HepG2 (cell line): ENCODE measurements at regions not wholly inside any gene's neighbourhood (a gene's known extent, or its start where the extent isn't known, plus 50 kb on each side); places are given as distances from the start of the nearest gene placed in this dataset.

ENCODE experiments used
- CTCF ChIP-seq: sonication (generic); formaldehyde crosslinking; IDR thresholded peaks from 2 replicates; pipeline ENCODE4 v1.5.0; 2020; ENCODE audit warnings: mild to moderate bottlenecking, missing genetic modification reagents, moderate library complexity
- E2F5 ChIP-seq: sonication (generic); formaldehyde crosslinking; conservative IDR thresholded peaks from 2 replicates; pipeline ENCODE4 v1.4.0; 2020; ENCODE audit warnings: missing genetic modification reagents
- EZH2 ChIP-seq: conservative IDR thresholded peaks from 2 replicates; pipeline ENCODE4 v1.6.1; 2012; ENCODE audit warnings: mild to moderate bottlenecking, low read depth, low read length, moderate library complexity
- JUNB ChIP-seq: sonication (generic); formaldehyde crosslinking; IDR thresholded peaks from 2 replicates; pipeline ENCODE4 v1.8.0; 2022; ENCODE audit warnings: missing genetic modification reagents, mild to moderate bottlenecking, borderline replicate concordance
- ZNF337 ChIP-seq: sonication (generic); formaldehyde crosslinking; IDR thresholded peaks from 2 replicates; pipeline ENCODE4 v1.5.1; 2020; ENCODE audit warnings: missing genetic modification reagents, low read depth, mild to moderate bottlenecking, borderline replicate concordance
- TF ChIP-seq, protein P1 (sequence below): sonication (generic); formaldehyde crosslinking; IDR thresholded peaks from 2 replicates; pipeline ENCODE4 v1.5.0; 2020; ENCODE audit warnings: missing genetic modification reagents
- TF ChIP-seq, protein P2 (sequence below): IDR thresholded peaks from 2 replicates; pipeline ENCODE4 v1.4.0; 2020; ENCODE audit warnings: mild to moderate bottlenecking, missing genetic modification reagents

GRCh38 chr2:12534646-12535263 is 182.0 kb upstream of the TRIB2 start:
- TF ChIP-seq, protein P1, sequence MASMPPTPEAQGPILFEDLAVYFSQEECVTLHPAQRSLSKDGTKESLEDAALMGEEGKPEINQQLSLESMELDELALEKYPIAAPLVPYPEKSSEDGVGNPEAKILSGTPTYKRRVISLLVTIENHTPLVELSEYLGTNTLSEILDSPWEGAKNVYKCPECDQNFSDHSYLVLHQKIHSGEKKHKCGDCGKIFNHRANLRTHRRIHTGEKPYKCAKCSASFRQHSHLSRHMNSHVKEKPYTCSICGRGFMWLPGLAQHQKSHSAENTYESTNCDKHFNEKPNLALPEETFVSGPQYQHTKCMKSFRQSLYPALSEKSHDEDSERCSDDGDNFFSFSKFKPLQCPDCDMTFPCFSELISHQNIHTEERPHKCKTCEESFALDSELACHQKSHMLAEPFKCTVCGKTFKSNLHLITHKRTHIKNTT (CRISPR knock-in tag), result no peak
- no peak for TF ChIP-seq EZH2
- TF ChIP-seq, protein P2, sequence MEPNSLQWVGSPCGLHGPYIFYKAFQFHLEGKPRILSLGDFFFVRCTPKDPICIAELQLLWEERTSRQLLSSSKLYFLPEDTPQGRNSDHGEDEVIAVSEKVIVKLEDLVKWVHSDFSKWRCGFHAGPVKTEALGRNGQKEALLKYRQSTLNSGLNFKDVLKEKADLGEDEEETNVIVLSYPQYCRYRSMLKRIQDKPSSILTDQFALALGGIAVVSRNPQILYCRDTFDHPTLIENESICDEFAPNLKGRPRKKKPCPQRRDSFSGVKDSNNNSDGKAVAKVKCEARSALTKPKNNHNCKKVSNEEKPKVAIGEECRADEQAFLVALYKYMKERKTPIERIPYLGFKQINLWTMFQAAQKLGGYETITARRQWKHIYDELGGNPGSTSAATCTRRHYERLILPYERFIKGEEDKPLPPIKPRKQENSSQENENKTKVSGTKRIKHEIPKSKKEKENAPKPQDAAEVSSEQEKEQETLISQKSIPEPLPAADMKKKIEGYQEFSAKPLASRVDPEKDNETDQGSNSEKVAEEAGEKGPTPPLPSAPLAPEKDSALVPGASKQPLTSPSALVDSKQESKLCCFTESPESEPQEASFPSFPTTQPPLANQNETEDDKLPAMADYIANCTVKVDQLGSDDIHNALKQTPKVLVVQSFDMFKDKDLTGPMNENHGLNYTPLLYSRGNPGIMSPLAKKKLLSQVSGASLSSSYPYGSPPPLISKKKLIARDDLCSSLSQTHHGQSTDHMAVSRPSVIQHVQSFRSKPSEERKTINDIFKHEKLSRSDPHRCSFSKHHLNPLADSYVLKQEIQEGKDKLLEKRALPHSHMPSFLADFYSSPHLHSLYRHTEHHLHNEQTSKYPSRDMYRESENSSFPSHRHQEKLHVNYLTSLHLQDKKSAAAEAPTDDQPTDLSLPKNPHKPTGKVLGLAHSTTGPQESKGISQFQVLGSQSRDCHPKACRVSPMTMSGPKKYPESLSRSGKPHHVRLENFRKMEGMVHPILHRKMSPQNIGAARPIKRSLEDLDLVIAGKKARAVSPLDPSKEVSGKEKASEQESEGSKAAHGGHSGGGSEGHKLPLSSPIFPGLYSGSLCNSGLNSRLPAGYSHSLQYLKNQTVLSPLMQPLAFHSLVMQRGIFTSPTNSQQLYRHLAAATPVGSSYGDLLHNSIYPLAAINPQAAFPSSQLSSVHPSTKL (CRISPR knock-in tag), result no peak
- no peak for TF ChIP-seq JUNB (CRISPR knock-in tag)
- TF ChIP-seq E2F5 (CRISPR knock-in tag), result no peak
- no peak for TF ChIP-seq ZNF337 (CRISPR knock-in tag)
- TF ChIP-seq CTCF (CRISPR knock-in tag), result no peak
